ENCODE measurements at regions not wholly inside any gene's neighbourhood (a gene's known extent, or its start where the extent isn't known, plus 50 kb on each side); places are given as distances from the start of the nearest gene placed in this dataset.

GRCh38 chr4:54897590-54897989 is 227.8 kb downstream of the KDR start:
- Histone ChIP-seq H3K27ac (no peak overlapping the region), H3K36me3 (no peaks in the 10 kb centered on the region), H3K27me3 (no peaks in the 10 kb centered on the region), H3K4me1 (no peaks in the 10 kb centered on the region), H3K4me3 (no peak overlapping the region), H3K9me3 (no peaks in the 10 kb centered on the region)
- TF ChIP-seq POLR2A (IDR thresholded peaks at IDR 0.05) (no peak), EP300 (IDR thresholded peaks at IDR 0.05) (no peak), POLR2AphosphoS5 (IDR thresholded peaks at IDR 0.05) (no peak), CTCF (IDR thresholded peaks at IDR 0.05) (no peak)
- 94% methylated on average over 1 of the region's 1 CpG for WGBS
- DNase-seq (ENCODE audit: low spot score in 2 of 2), result no peak

- WGBS, result 74% methylated on average over 2 of the region's 2 CpGs
- TF ChIP-seq EP300 (IDR thresholded peaks at IDR 0.05) (no peak), POLR2A (IDR thresholded peaks at IDR 0.05) (no peak)
- DNase-seq (ENCODE audit: low spot score in 2 of 2), result no peak
- H3K36me3 ChIP-seq, result no peaks in the 10 kb centered on the region
- H3K9me3 ChIP-seq, result no peaks in the 10 kb centered on the region
- H3K27me3 ChIP-seq, result no peaks in the 10 kb centered on the region
- H3K4me1 ChIP-seq, result no peaks in the 10 kb centered on the region
- H3K27ac ChIP-seq, result no peak overlapping the region
- no peak overlapping the region for H3K4me3 ChIP-seq
Measured at GRCh38 chr4:54882616-54883015, 224.9 kb downstream of the KIT start.

- DNase-seq (ENCODE audit: low spot score in 2 of 2), result no peak
- TF ChIP-seq CTCF (IDR thresholded peaks at IDR 0.05) (no peak), POLR2AphosphoS5 (IDR thresholded peaks at IDR 0.05) (no peak), EP300 (IDR thresholded peaks at IDR 0.05) (no peak), POLR2A (IDR thresholded peaks at IDR 0.05) (no peak)
- Histone ChIP-seq H3K27me3 (no peaks in the 10 kb centered on the region), H3K9me3 (no peaks in the 10 kb centered on the region), H3K36me3 (no peaks in the 10 kb centered on the region), H3K4me1 (no peaks in the 10 kb centered on the region), H3K27ac (no peak overlapping the region), H3K4me3 (no peak overlapping the region)
Measured at GRCh38 chr4:54879576-54879975, 221.8 kb downstream of the KIT start.

GRCh38 chr4:54877006-54877405 is 219.2 kb downstream of the KIT start:
- H3K27me3 ChIP-seq, result no peaks in the 10 kb centered on the region
- WGBS, result 98% methylated on average over 2 of the region's 2 CpGs
- H3K4me1 ChIP-seq, result no peaks in the 10 kb centered on the region
- H3K9me3 ChIP-seq, result no peaks in the 10 kb centered on the region
- H3K36me3 ChIP-seq, result no peaks in the 10 kb centered on the region
- DNase-seq (ENCODE audit: low spot score in 2 of 2), result no peak
- no peak overlapping the region for H3K4me3 ChIP-seq
- H3K27ac ChIP-seq, result no peak overlapping the region
- TF ChIP-seq CTCF (IDR thresholded peaks at IDR 0.05), result no peak
- TF ChIP-seq POLR2A (IDR thresholded peaks at IDR 0.05), result no peak
- no peak for TF ChIP-seq EP300 (IDR thresholded peaks at IDR 0.05)
- TF ChIP-seq POLR2AphosphoS5 (IDR thresholded peaks at IDR 0.05), result no peak

GRCh38 chr4:54872261-54872660 is 214.5 kb downstream of the KIT start:
- no peaks in the 10 kb centered on the region for H3K4me1 ChIP-seq
- H3K27ac ChIP-seq, result no peak overlapping the region
- H3K27me3 ChIP-seq, result no peaks in the 10 kb centered on the region
- H3K36me3 ChIP-seq, result no peaks in the 10 kb centered on the region
- H3K4me3 ChIP-seq, result no peak overlapping the region
- TF ChIP-seq EP300 (IDR thresholded peaks at IDR 0.05), result no peak
- no peak for TF ChIP-seq CTCF (IDR thresholded peaks at IDR 0.05)
- TF ChIP-seq POLR2A (IDR thresholded peaks at IDR 0.05), result no peak
- TF ChIP-seq POLR2AphosphoS5 (IDR thresholded peaks at IDR 0.05), result no peak
- DNase-seq (ENCODE audit: low spot score in 2 of 2), result no peak
- WGBS, result 78% methylated on average over 3 of the region's 3 CpGs
- no peaks in the 10 kb centered on the region for H3K9me3 ChIP-seq

- H3K9me3 ChIP-seq, result no peaks in the 10 kb centered on the region
- H3K27me3 ChIP-seq, result no peaks in the 10 kb centered on the region
- DNase-seq (ENCODE audit: low spot score in 2 of 2), result no peak
- H3K4me1 ChIP-seq, result no peaks in the 10 kb centered on the region
- no peak overlapping the region for H3K27ac ChIP-seq
- 86% methylated on average over 3 of the region's 3 CpGs for WGBS
- no peak overlapping the region for H3K4me3 ChIP-seq
- no peak for TF ChIP-seq POLR2A (IDR thresholded peaks at IDR 0.05)
- no peak for TF ChIP-seq POLR2AphosphoS5 (IDR thresholded peaks at IDR 0.05)
- TF ChIP-seq EP300 (IDR thresholded peaks at IDR 0.05), result no peak
- no peak for TF ChIP-seq CTCF (IDR thresholded peaks at IDR 0.05)
- no peaks in the 10 kb centered on the region for H3K36me3 ChIP-seq
Measured at GRCh38 chr4:54863571-54864255, 206.0 kb downstream of the KIT start.

Data from suprapubic skin (tissue), 4 donors.